Tibial artery (tissue), 4 donors: ENCODE measurements at regions not wholly inside any gene's neighbourhood (a gene's known extent, or its start where the extent isn't known, plus 50 kb on each side); places are given as distances from the start of the nearest gene placed in this dataset.

ENCODE experiments used
- DNase-seq, 2 donors: peaks; one replicate each; pipeline ENCODE4 v3.0.0-alpha.2; 2019
- H3K27ac ChIP-seq, 2 donors: fragments of 200-600 bp; sonication (generic) in 1 of 2; 1 replicate in 1 of 2; 2 replicates in 1 of 2; pipeline ENCODE4 v1.5.1; 2018 to 2019; ENCODE audit warnings: mild to moderate bottlenecking in 1 of 2
- H3K27me3 ChIP-seq, 2 donors: fragments of 200-600 bp; sonication (generic) in 1 of 2; one replicate each; pipeline versions ENCODE4 v1.5.1 to v1.6.0; 2016 to 2019
- H3K36me3 ChIP-seq, 3 donors: fragments of 200-600 bp; sonication (generic) in 2 of 3; one replicate each; pipeline ENCODE4 v1.5.1; 2016 to 2019; ENCODE audit warnings: mild to moderate bottlenecking in 2 of 3
- H3K4me1 ChIP-seq, 4 donors: fragments of 200-600 bp; sonication (generic) in 2 of 4; 1 replicate in 3 of 4; 2 replicates in 1 of 4; pipeline ENCODE4 v1.5.1; 2016 to 2019
- H3K4me3 ChIP-seq, 2 donors: fragments of 200-600 bp; sonication (generic) in 1 of 2; 1 replicate in 1 of 2; 2 replicates in 1 of 2; pipeline ENCODE4 v1.5.1; 2018 to 2019; ENCODE audit warnings: mild to moderate bottlenecking in 2 of 2
- H3K9me3 ChIP-seq, 3 donors: fragments of 200-600 bp; sonication (generic) in 1 of 3; one replicate each; pipeline ENCODE4 v1.5.1; 2016 to 2019
- CTCF ChIP-seq, 2 experiments: fragments of 200-600 bp in 1 of 2; fragments of 450-650 bp in 1 of 2; IDR thresholded peaks; one replicate each; pipeline ENCODE4 v1.5.1; 2017 to 2019; ENCODE audit warnings: antibody characterized with exemption in 2 of 2, mild to moderate bottlenecking in 1 of 2, moderate library complexity in 1 of 2
- intact Hi-C: fragments of 100-400 bp; cut with DNase I; formaldehyde crosslinking; loops from one replicate; pipeline ENCODE4 v1.15.0; 2023; ENCODE audit warnings: low total_unique reads

- Histone ChIP-seq H3K27me3 (no peaks in the 10 kb centered on the region), H3K36me3 (no peaks in the 10 kb centered on the region), H3K4me3 (no peak overlapping the region), H3K27ac (no peak overlapping the region), H3K9me3 (no peaks in the 10 kb centered on the region), H3K4me1 (no peaks in the 10 kb centered on the region)
- intact Hi-C loops: no loop called here
- TF ChIP-seq CTCF (IDR thresholded peaks at IDR 0.05): no peak
- no peak for DNase-seq
These were observed 862.0 kb upstream of the CXADR start for GRCh38 chr21:16650714-16651366.

GRCh38 chr21:16651956-16652355 is 860.9 kb upstream of the CXADR start:
- no peak for DNase-seq
- no peak overlapping the region for H3K4me3 ChIP-seq
- no peaks in the 10 kb centered on the region for H3K36me3 ChIP-seq
- H3K27me3 ChIP-seq: no peaks in the 10 kb centered on the region
- intact Hi-C loops: no loop called here
- no peak for TF ChIP-seq CTCF (IDR thresholded peaks at IDR 0.05)
- H3K27ac ChIP-seq: no peak overlapping the region
- no peaks in the 10 kb centered on the region for H3K4me1 ChIP-seq
- H3K9me3 ChIP-seq: no peaks in the 10 kb centered on the region

GRCh38 chr21:16663436-16663835 is 849.4 kb upstream of the CXADR start:
- DNase-seq: no peak
- Histone ChIP-seq H3K4me3 (no peak overlapping the region), H3K9me3 (peaks cover 0 to 3% (median 0%) of the 10 kb centered on the region in 3 donors), H3K36me3 (no peaks in the 10 kb centered on the region), H3K27ac (no peak overlapping the region), H3K27me3 (no peaks in the 10 kb centered on the region), H3K4me1 (no peaks in the 10 kb centered on the region)
- intact Hi-C loops: no loop called here
- TF ChIP-seq CTCF (IDR thresholded peaks at IDR 0.05): no peak

GRCh38 chr21:16667395-16667794 is 845.4 kb upstream of the CXADR start:
- no peaks in the 10 kb centered on the region for H3K27me3 ChIP-seq
- intact Hi-C loops: no loop called here

GRCh38 chr21:16674949-16675348 is 837.9 kb upstream of the CXADR start:
- intact Hi-C loops: no loop called here
- H3K4me1 ChIP-seq: no peaks in the 10 kb centered on the region
- H3K27ac ChIP-seq: no peak overlapping the region
- H3K9me3 ChIP-seq: no peaks in the 10 kb centered on the region
- H3K27me3 ChIP-seq: no peaks in the 10 kb centered on the region
- no peak for TF ChIP-seq CTCF (IDR thresholded peaks at IDR 0.05)
- no peaks in the 10 kb centered on the region for H3K36me3 ChIP-seq
- H3K4me3 ChIP-seq: no peak overlapping the region
- no peak for DNase-seq

More at GRCh38 chr21:16667395-16667794, 845.4 kb upstream of the CXADR start:
- Histone ChIP-seq H3K27ac (no peak overlapping the region), H3K4me1 (no peaks in the 10 kb centered on the region), H3K4me3 (no peak overlapping the region), H3K36me3 (no peaks in the 10 kb centered on the region), H3K9me3 (no peaks in the 10 kb centered on the region)
- TF ChIP-seq CTCF (IDR thresholded peaks at IDR 0.05): no peak
- no peak for DNase-seq

GRCh38 chr21:16676391-16676790 is 836.5 kb upstream of the CXADR start:
- Histone ChIP-seq H3K36me3 (no peaks in the 10 kb centered on the region), H3K27me3 (no peaks in the 10 kb centered on the region), H3K27ac (no peak overlapping the region), H3K4me3 (no peak overlapping the region), H3K9me3 (no peaks in the 10 kb centered on the region), H3K4me1 (no peaks in the 10 kb centered on the region)
- no peak for TF ChIP-seq CTCF (IDR thresholded peaks at IDR 0.05)
- no peak for DNase-seq
- intact Hi-C loops: no loop called here
